RWPE2 (cell line): ENCODE measurements at regions not wholly inside any gene's neighbourhood (a gene's known extent, or its start where the extent isn't known, plus 50 kb on each side); places are given as distances from the start of the nearest gene placed in this dataset.

Experiments
- ATAC-seq: fragments of 200-7000 bp; cut with Tn5 transposase; 3 replicates; pipeline ENCODE4 v1.9.1; 2021; ENCODE audit warnings: low read depth
- DNase-seq: peaks from one replicate; pipeline ENCODE4 v3.0.0-alpha.2; 2020; ENCODE audit warnings: low spot score
- H3K27ac ChIP-seq: fragments of 450-650 bp; 2 replicates; pipeline ENCODE4 v1.5.1; 2017; ENCODE audit warnings: mild to moderate bottlenecking; ENCODE audit not compliant: poor library complexity, severe bottlenecking
- H3K27me3 ChIP-seq: fragments of 250-450 bp; sonication (Bioruptor Pico); 2 replicates; pipeline ENCODE4 v1.5.1; 2021; ENCODE audit warnings: mild to moderate bottlenecking, moderate library complexity; ENCODE audit not compliant: insufficient read depth, poor library complexity, severe bottlenecking
- H3K36me3 ChIP-seq: fragments of 250-450 bp; sonication (Bioruptor Pico); 2 replicates; pipeline ENCODE4 v1.5.1; 2020; ENCODE audit warnings: low read depth, mild to moderate bottlenecking, moderate library complexity
- H3K4me1 ChIP-seq: fragments of 250-450 bp; sonication (Bioruptor Pico); 2 replicates; pipeline ENCODE4 v1.5.1; 2021; ENCODE audit warnings: mild to moderate bottlenecking, moderate library complexity; ENCODE audit not compliant: insufficient read depth, poor library complexity, severe bottlenecking
- H3K4me3 ChIP-seq: fragments of 250-450 bp; sonication (Bioruptor Pico); 2 replicates; pipeline ENCODE4 v1.5.1; 2021; ENCODE audit warnings: mild to moderate bottlenecking, moderate library complexity; ENCODE audit not compliant: severe bottlenecking
- H3K9me3 ChIP-seq: fragments of 250-450 bp; sonication (Bioruptor Pico); 2 replicates; pipeline ENCODE4 v1.5.1; 2021; ENCODE audit warnings: mild to moderate bottlenecking, moderate library complexity; ENCODE audit not compliant: severe bottlenecking
- TF ChIP-seq, protein P1 (sequence below): fragments of 450-650 bp; IDR thresholded peaks from one replicate; pipeline ENCODE4 v1.5.1; 2017; ENCODE audit warnings: mild to moderate bottlenecking, moderate library complexity; ENCODE audit not compliant: poor library complexity, severe bottlenecking

DNA sequence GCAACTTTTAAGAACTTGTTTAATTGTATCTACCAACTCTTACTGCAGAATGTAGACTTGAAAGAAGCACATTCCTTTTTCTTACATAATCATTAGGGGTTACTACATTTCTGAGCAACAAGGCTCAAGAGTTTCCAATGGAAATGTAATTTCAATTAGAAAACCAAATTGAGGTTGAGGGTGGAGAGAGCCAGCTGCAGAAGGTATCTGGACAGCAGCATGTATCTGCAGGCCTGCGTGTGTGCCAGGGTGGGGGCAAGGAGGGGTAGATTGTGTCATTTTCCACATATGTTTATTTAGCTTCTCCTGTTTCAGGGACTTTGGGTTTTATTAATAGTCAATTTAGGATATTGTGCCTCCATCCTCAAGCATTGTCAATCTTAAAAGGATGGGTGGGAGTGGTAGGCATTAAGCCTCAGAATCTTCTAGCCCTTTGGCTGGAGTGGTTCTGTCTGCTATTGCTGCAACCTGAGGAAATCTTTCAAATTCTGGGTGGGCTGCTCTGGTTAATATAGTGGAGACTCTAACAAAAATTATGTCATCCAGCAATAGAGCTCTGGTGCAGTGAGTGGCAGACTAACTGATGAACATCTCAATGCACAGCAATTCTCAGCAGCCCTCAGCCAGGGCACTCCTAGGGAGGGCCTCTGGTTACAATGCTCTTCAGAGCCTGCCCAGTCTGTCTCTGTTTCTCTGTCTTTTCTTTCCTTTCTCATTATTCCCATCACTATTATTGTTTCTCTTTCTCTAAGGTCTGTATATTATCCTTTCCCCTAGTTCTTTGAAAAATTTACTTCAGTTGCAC lies 151.4 kb downstream of the RPIA start:
- TF ChIP-seq, protein P1, sequence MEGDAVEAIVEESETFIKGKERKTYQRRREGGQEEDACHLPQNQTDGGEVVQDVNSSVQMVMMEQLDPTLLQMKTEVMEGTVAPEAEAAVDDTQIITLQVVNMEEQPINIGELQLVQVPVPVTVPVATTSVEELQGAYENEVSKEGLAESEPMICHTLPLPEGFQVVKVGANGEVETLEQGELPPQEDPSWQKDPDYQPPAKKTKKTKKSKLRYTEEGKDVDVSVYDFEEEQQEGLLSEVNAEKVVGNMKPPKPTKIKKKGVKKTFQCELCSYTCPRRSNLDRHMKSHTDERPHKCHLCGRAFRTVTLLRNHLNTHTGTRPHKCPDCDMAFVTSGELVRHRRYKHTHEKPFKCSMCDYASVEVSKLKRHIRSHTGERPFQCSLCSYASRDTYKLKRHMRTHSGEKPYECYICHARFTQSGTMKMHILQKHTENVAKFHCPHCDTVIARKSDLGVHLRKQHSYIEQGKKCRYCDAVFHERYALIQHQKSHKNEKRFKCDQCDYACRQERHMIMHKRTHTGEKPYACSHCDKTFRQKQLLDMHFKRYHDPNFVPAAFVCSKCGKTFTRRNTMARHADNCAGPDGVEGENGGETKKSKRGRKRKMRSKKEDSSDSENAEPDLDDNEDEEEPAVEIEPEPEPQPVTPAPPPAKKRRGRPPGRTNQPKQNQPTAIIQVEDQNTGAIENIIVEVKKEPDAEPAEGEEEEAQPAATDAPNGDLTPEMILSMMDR, result no peak
- Histone ChIP-seq H3K4me1 (no peaks in the 10 kb centered on the region), H3K36me3 (no peaks in the 10 kb centered on the region), H3K27me3 (peaks cover 5% of the 10 kb centered on the region), H3K27ac (no peak overlapping the region), H3K9me3 (no peaks in the 10 kb centered on the region), H3K4me3 (no peak overlapping the region)
- no peak for DNase-seq
- no peak; the same call in 2 of the 3 replicates for ATAC-seq

DNA sequence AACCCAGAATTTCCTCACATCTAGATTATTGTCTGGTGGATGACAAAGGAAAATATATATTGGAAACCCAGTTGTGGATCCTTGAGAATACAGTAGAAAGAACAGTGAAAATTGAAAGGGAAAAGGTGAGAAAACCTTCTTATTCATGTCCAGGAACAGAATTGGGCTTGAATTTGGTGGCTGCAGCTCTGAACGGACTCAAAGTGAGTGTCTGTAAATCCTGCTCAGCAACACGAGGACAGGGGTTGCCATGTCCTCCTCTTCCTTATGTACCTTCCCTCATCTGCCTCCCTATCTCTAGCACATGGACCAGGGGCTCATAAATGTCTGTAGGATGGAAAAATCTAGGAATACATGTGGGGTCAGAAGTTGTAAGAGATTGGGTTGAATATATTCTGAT lies 152.2 kb downstream of the RPIA start:
- ATAC-seq (no peak), DNase-seq (no peak)
- no peaks in the 10 kb centered on the region for H3K9me3 ChIP-seq
- H3K27me3 ChIP-seq, result peaks cover 5% of the 10 kb centered on the region
- TF ChIP-seq, protein P1, result no peak
- no peak overlapping the region for H3K27ac ChIP-seq
- no peaks in the 10 kb centered on the region for H3K36me3 ChIP-seq
- no peak overlapping the region for H3K4me3 ChIP-seq
- no peaks in the 10 kb centered on the region for H3K4me1 ChIP-seq

DNA sequence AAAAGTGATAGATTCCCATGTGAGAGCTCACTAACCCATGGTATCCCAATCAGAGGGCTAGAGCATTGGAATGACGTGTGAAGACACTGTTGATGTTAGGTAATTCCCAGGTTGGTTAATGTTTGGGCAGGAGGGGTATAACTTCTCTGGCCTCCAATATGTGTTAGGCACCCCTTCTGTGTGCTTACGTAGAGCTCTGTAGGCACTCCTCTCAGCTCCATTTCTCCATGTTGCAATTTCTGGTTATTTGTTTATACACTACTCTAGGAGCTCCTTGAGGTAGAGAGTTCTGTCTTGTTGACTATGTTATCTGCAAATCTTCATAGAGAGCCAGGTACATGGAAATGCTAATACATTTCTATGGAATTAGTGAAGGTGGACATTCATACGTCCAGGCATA lies 153.5 kb downstream of the RPIA start:
- no peaks in the 10 kb centered on the region for H3K27me3 ChIP-seq
- no peak for DNase-seq
- H3K4me1 ChIP-seq, result no peaks in the 10 kb centered on the region
- H3K27ac ChIP-seq, result no peak overlapping the region
- no peaks in the 10 kb centered on the region for H3K36me3 ChIP-seq
- H3K4me3 ChIP-seq, result no peak overlapping the region
- H3K9me3 ChIP-seq, result no peaks in the 10 kb centered on the region
- no peak for ATAC-seq
- TF ChIP-seq, protein P1, result no peak

DNA sequence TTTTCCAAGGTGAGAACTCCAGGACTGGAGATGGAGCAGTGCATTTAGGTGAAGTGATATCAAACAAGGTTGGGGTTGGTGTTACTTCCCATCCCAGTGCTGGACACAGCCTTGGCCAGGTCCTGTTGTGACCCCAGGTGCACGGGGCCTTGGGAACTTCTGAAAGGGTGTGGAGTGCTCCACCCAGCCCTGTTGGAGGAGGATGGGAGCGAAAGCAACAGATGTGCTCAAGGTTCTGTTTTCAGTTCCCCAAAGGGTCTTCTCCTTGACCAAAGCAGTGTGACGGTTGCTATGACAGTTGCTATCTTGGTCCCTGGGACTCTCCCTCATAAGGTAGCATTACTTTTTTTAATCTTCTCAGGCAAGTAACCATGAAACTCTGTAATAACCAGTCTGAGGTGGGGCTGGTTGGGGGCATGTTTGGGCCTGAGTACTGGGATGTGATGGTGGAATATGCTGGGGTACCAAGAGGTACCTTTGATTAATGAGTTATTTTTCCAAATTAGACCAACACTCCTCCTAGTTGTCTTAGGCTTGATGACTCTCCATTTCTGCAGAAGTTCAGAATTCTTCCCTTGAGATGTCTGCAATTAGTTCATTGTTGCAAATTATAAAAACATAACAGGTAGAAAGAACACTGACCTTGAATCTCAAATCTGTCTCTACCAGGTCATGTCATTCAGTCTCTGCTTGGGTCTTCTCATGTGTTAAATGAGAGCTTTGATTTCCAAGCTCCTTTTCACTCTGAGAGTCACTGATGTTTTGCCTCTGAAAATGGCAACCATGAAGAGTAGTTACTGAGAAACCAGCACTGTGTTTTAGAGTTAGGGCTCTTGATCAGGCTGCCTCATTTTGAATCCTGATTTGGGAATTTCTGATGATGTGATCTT lies 154.5 kb downstream of the RPIA start:
- TF ChIP-seq, protein P1, result no peak
- H3K27ac ChIP-seq, result no peak overlapping the region
- H3K9me3 ChIP-seq, result no peaks in the 10 kb centered on the region
- no peak for ATAC-seq
- H3K4me1 ChIP-seq, result no peaks in the 10 kb centered on the region
- DNase-seq, result no peak
- H3K36me3 ChIP-seq, result no peaks in the 10 kb centered on the region
- H3K4me3 ChIP-seq, result no peak overlapping the region
- peaks cover 3% of the 10 kb centered on the region for H3K27me3 ChIP-seq
